ENCODE measurements at regions not wholly inside any gene's neighbourhood (a gene's known extent, or its start where the extent isn't known, plus 50 kb on each side); places are given as distances from the start of the nearest gene placed in this dataset.
A peak's percentile ranks its signal among the peaks of the same experiment; 100 is the strongest.

GRCh38 chr4:162707962-162708361 is 458.7 kb downstream of the NAF1 start:
- peaks cover 0 to 10% (median 0%) of the 10 kb centered on the region in 12 donors for H3K4me1 ChIP-seq
- no peak overlapping the region for H3K27ac ChIP-seq
- no peaks in the 10 kb centered on the region for H3K27me3 ChIP-seq
- intact Hi-C loops (cut with DNase I), result no loop called here
- DNase-seq (no peak), ATAC-seq (no peak)
- TF ChIP-seq CTCF (IDR thresholded peaks at IDR 0.05) (no peak), POLR2A (IDR thresholded peaks at IDR 0.05) (no peak)
- H3K9me3 ChIP-seq, result no peaks in the 10 kb centered on the region
- no peaks in the 10 kb centered on the region for H3K36me3 ChIP-seq
- no peak overlapping the region for H3K4me3 ChIP-seq

GRCh38 chr4:162706632-162707031 is 460.1 kb downstream of the NAF1 start:
- no peak for TF ChIP-seq POLR2A (IDR thresholded peaks at IDR 0.05)
- TF ChIP-seq CTCF (IDR thresholded peaks at IDR 0.05), result no peak
- 40 to 65% (median 50%) methylated on average over 1 of the region's 1 CpG for WGBS, 4 donors
- peaks cover 0 to 10% (median 0%) of the 10 kb centered on the region in 12 donors for H3K4me1 ChIP-seq
- H3K27me3 ChIP-seq, result no peaks in the 10 kb centered on the region
- H3K36me3 ChIP-seq, result no peaks in the 10 kb centered on the region
- no peaks in the 10 kb centered on the region for H3K9me3 ChIP-seq
- H3K27ac ChIP-seq, result peak overlapping the region in 6 of 12 donors; percentile 0 to 86 (median 76)
- H3K4me3 ChIP-seq, result peak overlapping the region in 10 of 12 donors; percentile 1 to 38 (median 21)
- peak in 1 of 4 donors; percentile 30 for ATAC-seq
- intact Hi-C loops (cut with DNase I), result no loop called here
- no peak for DNase-seq

- Histone ChIP-seq H3K4me1 (peaks cover 0 to 10% (median 0%) of the 10 kb centered on the region in 12 donors), H3K4me3 (peak overlapping the region in 10 of 12 donors; percentile 1 to 40 (median 21)), H3K27me3 (no peaks in the 10 kb centered on the region), H3K27ac (peak overlapping the region in 10 of 12 donors; percentile 56 to 86 (median 70)), H3K9me3 (no peaks in the 10 kb centered on the region), H3K36me3 (no peaks in the 10 kb centered on the region)
- ATAC-seq (peak; percentile 69 to 92 (median 86)), DNase-seq (no peak)
- 12 to 14% (median 13%) methylated on average over 1 of the region's 1 CpG for WGBS, 4 donors
- intact Hi-C loops (cut with DNase I), result no loop called here
- no peak for TF ChIP-seq CTCF (IDR thresholded peaks at IDR 0.05)
- TF ChIP-seq POLR2A (IDR thresholded peaks at IDR 0.05), result no peak
These were observed 460.6 kb downstream of the NAF1 start for GRCh38 chr4:162706051-162706450.

GRCh38 chr4:162705130-162705803 is 461.4 kb downstream of the NAF1 start:
- ATAC-seq (peak; percentile 87 to 95 (median 92)), DNase-seq (peak in 1 of 5 donors; percentile 10)
- Histone ChIP-seq H3K9me3 (no peaks in the 10 kb centered on the region), H3K27me3 (no peaks in the 10 kb centered on the region), H3K4me3 (peak overlapping the region in 9 of 12 donors; percentile 1 to 40 (median 21)), H3K27ac (peak overlapping the region in 11 of 12 donors; percentile 8 to 86 (median 69)), H3K36me3 (no peaks in the 10 kb centered on the region), H3K4me1 (peaks cover 0 to 10% (median 0%) of the 10 kb centered on the region in 12 donors)
- intact Hi-C loops (cut with DNase I), result no loop called here
- TF ChIP-seq CTCF (IDR thresholded peaks at IDR 0.05) (no peak), POLR2A (IDR thresholded peaks at IDR 0.05) (no peak)
- 40 to 54% (median 48%) methylated on average over 2 of the region's 2 CpGs for WGBS, 4 donors
